ENCODE measurements at regions not wholly inside any gene's neighbourhood (a gene's known extent, or its start where the extent isn't known, plus 50 kb on each side); places are given as distances from the start of the nearest gene placed in this dataset.

GRCh38 chr12:125276567-125276966, 211.3 kb downstream of the AACS start:
- TF ChIP-seq CTCF (IDR thresholded peaks at IDR 0.05; ENCODE audit: insufficient read depth, low read depth, low read length), result no peak
- no peak for DNase-seq (ENCODE audit: low read depth)
- ChIA-PET CTCF (no interaction called here), POLR2A (no interaction called here)
- H3K36me3 ChIP-seq (ENCODE audit: control insufficient read depth, insufficient read depth, low read length), result no peaks in the 10 kb centered on the region
- H3K4me3 ChIP-seq (ENCODE audit: low read depth, low read length), result no peak overlapping the region
- no peaks in the 10 kb centered on the region for H3K27me3 ChIP-seq (ENCODE audit: control insufficient read depth, insufficient read depth, low read length)

GRCh38 chr12:125280482-125281377, 215.5 kb downstream of the AACS start:
- H3K4me3 ChIP-seq (ENCODE audit: low read depth, low read length), result no peak overlapping the region
- no peak for TF ChIP-seq CTCF (IDR thresholded peaks at IDR 0.05; ENCODE audit: insufficient read depth, low read depth, low read length)
- no peaks in the 10 kb centered on the region for H3K36me3 ChIP-seq (ENCODE audit: control insufficient read depth, insufficient read depth, low read length)
- no peak for DNase-seq (ENCODE audit: low read depth)
- H3K27me3 ChIP-seq (ENCODE audit: control insufficient read depth, insufficient read depth, low read length), result no peaks in the 10 kb centered on the region
- ChIA-PET POLR2A (no interaction called here), CTCF (no interaction called here)

GRCh38 chr12:125282921-125283320, 217.7 kb downstream of the AACS start:
- ChIA-PET POLR2A (no interaction called here), CTCF (interaction anchor here (0.6 kb wide), 2 partner anchors 77 to 453 kb away, joined by 3 read pairs; no protein-coding TSS in a partner anchor)
- no peaks in the 10 kb centered on the region for H3K36me3 ChIP-seq (ENCODE audit: control insufficient read depth, insufficient read depth, low read length)
- TF ChIP-seq CTCF (IDR thresholded peaks at IDR 0.05; ENCODE audit: insufficient read depth, low read depth, low read length), result no peak
- no peak for DNase-seq (ENCODE audit: low read depth)
- H3K4me3 ChIP-seq (ENCODE audit: low read depth, low read length), result no peak overlapping the region
- no peaks in the 10 kb centered on the region for H3K27me3 ChIP-seq (ENCODE audit: control insufficient read depth, insufficient read depth, low read length)

GRCh38 chr12:125283521-125283920, 218.3 kb downstream of the AACS start:
- no peaks in the 10 kb centered on the region for H3K36me3 ChIP-seq (ENCODE audit: control insufficient read depth, insufficient read depth, low read length)
- no peak for TF ChIP-seq CTCF (IDR thresholded peaks at IDR 0.05; ENCODE audit: insufficient read depth, low read depth, low read length)
- H3K4me3 ChIP-seq (ENCODE audit: low read depth, low read length), result no peak overlapping the region
- DNase-seq (ENCODE audit: low read depth), result no peak
- ChIA-PET POLR2A (no interaction called here), CTCF (interaction anchor here (0.6 kb wide), 1 partner anchor 452 kb away, joined by 3 read pairs; no protein-coding TSS in a partner anchor)
- no peaks in the 10 kb centered on the region for H3K27me3 ChIP-seq (ENCODE audit: control insufficient read depth, insufficient read depth, low read length)

- Histone ChIP-seq H3K4me3 (ENCODE audit: low read depth, low read length) (no peak overlapping the region), H3K27me3 (ENCODE audit: control insufficient read depth, insufficient read depth, low read length) (no peaks in the 10 kb centered on the region), H3K36me3 (ENCODE audit: control insufficient read depth, insufficient read depth, low read length) (no peaks in the 10 kb centered on the region)
- no peak for DNase-seq (ENCODE audit: low read depth)
- ChIA-PET POLR2A (no interaction called here), CTCF (no interaction called here)
- no peak for TF ChIP-seq CTCF (IDR thresholded peaks at IDR 0.05; ENCODE audit: insufficient read depth, low read depth, low read length)
Observed at GRCh38 chr12:125284087-125284486, 218.9 kb downstream of the AACS start.
